HCT116 (cell line): ENCODE measurements at regions not wholly inside any gene's neighbourhood (a gene's known extent, or its start where the extent isn't known, plus 50 kb on each side); places are given as distances from the start of the nearest gene placed in this dataset.

Experiments used
- ATF3 ChIP-seq: IDR thresholded peaks from 2 replicates; pipeline ENCODE4 v1.6.1; 2012
- CTCF ChIP-seq, 3 experiments: fragments of 200-600 bp in 1 of 3; sonication (generic) in 1 of 3; IDR thresholded peaks in 2 of 3; conservative IDR thresholded peaks in 1 of 3; 2 replicates each; pipeline ENCODE4 v1.5.1; 2012 to 2017; ENCODE audit warnings: low read depth in 2 of 3, low read length in 2 of 3, antibody characterized with exemption in 1 of 3, borderline replicate concordance in 1 of 3, control low read depth in 1 of 3, mild to moderate bottlenecking in 1 of 3, mixed read lengths in 1 of 3, mixed run types in 1 of 3, moderate library complexity in 1 of 3; ENCODE audit not compliant: insufficient read depth in 1 of 3
- EZH2 ChIP-seq: fragments of 200-600 bp; sonication (generic); IDR thresholded peaks from 2 replicates; pipeline ENCODE4 v1.6.1; 2017; ENCODE audit warnings: antibody characterized with exemption, mixed run types
- JUND ChIP-seq: IDR thresholded peaks from 2 replicates; pipeline ENCODE4 v1.6.1; 2012

- TF ChIP-seq EZH2: no peak
- TF ChIP-seq ATF3: no peak
- no peak for TF ChIP-seq CTCF (IDR thresholded peaks at IDR 0.05 in 2 of 3, conservative IDR thresholded peaks at IDR 0.05 in 1 of 3; ENCODE audit: borderline replicate concordance in 1 of 3, insufficient read depth in 1 of 3, low read depth in 2 of 3, low read length in 2 of 3)
- TF ChIP-seq JUND: no peak
Measured at GRCh38 chr18:53994016-53994415, 230.5 kb downstream of the MBD2 start.
